Activated CD4-positive, alpha-beta T cell treated with anti-CD3 and anti-CD28 coated beads, Interleukin-10, Interleukin-2, amounts not matched to agents 100 ng/mL and 50 ng/mL, durations not matched to agents 16 hours and 8 hours (primary cell): ENCODE measurements at regions not wholly inside any gene's neighbourhood (a gene's known extent, or its start where the extent isn't known, plus 50 kb on each side); places are given as distances from the start of the nearest gene placed in this dataset.
"Not testable (repeated sequence)": the region's sequence is repeated elsewhere in the genome, so short reads cannot be mapped to it uniquely, and the experiment has no call there.

Experiments
- DNase-seq: peaks from one replicate; pipeline ENCODE4 v3.0.0-alpha.2; 2020

DNA sequence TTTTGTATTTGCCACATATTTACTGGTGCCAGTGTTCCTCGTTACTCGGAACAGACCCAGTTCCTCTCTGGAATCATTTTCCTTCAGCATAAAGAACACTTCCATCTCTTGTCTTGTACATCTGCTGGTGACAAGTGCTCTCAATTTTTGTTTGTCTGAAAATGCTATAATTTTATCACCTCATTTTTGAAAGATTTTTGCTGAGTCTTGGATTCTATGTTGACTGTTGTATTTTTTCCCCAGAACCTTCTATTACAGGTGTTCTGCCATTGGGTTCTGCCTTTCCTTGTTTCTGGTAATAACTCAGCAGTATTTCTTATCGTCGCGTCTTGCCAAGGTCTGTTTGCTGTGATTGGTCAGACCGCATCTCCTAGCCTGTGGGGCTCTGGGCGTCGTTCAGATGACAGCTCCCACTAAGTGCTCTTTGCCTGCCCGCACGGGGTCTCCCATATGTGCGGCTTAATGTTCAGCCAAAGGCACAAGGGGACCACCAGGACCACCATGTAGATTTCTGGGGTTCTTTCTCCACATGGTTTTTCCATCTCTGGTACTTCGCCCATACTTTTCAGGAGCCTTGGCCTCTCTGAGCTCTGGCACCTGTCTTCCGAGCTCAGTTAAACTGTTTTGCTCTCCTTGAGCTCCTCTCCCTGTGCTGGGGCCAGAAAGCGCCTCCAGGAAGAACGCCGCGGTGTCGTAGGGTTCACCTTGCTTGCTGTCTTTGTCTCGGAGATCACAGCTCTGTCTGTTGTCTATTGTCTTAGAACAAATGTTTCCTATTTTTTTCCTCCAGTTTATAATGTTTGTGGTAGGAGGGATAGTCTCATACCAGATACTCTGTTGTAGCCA lies 80.0 kb downstream of the METRNL start:
- no peak for DNase-seq

GRCh38 chr17:83160443-83161297 lies 81.3 kb downstream of the METRNL start:
- DNase-seq = no peak

GRCh38 chr17:83161298-83162034 lies 82.1 kb downstream of the METRNL start:
- DNase-seq = no peak

- DNase-seq = no peak
Measured at GRCh38 chr17:83162035-83162745, 82.8 kb downstream of the METRNL start.

DNA sequence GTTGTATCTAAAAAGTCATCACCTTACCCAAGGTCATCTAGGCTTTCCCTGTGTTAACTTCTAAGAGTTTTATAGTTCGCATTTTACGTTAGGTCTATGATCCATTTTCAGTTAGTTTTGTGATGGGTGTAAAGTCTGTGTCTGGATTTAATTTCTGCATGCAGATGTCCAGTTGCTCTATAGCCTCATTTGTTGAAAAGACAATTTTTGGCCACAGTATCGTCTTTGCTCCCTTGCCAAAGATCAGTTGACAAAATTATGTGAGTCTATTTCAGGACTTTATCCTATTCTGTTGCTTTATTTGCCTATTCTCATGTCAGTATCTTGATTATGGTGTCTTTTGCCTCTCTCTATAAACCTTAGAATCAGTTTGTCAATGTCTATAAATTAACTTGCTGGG lies 85.1 kb downstream of the METRNL start:
- DNase-seq = no peak

DNA sequence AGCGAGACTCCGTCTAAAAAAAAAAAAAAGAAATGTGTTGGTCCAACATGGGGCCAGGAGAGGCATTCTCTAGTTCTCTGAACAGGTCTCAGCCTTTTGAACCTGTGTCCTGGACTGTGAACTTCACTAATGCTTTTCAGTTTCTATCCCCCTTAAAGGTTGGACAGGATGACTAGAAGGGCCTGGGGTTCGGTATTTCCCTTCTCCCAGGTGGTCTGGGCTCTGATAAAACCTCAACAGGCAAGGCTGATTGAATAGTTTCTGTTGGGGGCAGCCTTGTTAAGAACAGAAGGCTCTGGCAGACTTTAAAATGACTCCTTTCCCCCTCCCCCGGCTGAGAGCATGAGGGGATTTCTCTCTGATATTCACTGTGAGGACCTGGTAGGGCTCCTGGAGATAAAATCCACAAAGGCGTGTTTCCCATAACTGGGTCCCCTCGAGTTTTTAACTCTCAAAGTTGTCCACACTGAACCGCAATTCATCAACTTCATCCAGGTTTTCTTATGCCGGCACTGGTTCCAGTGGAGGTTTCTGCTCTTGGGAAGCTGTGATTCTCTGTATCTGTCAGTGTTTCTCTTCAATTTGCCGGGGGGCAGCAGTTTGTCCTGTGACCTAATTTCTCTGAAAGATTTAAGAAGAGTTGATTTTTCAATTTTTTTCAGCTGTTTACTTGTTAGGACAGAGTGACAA lies 91.3 kb downstream of the METRNL start:
- DNase-seq = no peak

- DNase-seq = no peak
Measured at GRCh38 chr17:83171661-83172060, 92.3 kb downstream of the METRNL start.

GRCh38 chr17:83172099-83172498 lies 92.7 kb downstream of the METRNL start:
- DNase-seq = not testable (repeated sequence)

DNA sequence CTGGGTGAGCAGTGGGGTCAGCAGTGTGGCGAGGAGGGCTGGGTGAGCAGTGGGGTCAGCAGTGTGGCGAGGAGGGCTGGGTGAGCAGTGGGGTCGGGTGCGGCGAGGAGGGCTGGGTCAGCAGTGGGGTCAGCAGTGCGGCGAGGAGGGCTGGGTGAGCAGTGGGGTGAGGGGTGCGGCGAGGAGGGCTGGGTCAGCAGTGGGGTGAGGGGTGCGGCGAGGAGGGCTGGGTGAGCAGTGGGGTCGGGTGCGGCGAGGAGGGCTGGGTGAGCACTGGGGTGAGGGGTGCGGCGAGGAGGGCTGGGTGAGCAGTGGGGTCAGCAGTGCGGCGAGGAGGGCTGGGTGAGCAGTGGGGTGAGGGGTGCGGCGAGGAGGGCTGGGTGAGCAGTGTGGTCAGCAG lies 93.2 kb downstream of the METRNL start:
- not testable (repeated sequence) for DNase-seq

DNA sequence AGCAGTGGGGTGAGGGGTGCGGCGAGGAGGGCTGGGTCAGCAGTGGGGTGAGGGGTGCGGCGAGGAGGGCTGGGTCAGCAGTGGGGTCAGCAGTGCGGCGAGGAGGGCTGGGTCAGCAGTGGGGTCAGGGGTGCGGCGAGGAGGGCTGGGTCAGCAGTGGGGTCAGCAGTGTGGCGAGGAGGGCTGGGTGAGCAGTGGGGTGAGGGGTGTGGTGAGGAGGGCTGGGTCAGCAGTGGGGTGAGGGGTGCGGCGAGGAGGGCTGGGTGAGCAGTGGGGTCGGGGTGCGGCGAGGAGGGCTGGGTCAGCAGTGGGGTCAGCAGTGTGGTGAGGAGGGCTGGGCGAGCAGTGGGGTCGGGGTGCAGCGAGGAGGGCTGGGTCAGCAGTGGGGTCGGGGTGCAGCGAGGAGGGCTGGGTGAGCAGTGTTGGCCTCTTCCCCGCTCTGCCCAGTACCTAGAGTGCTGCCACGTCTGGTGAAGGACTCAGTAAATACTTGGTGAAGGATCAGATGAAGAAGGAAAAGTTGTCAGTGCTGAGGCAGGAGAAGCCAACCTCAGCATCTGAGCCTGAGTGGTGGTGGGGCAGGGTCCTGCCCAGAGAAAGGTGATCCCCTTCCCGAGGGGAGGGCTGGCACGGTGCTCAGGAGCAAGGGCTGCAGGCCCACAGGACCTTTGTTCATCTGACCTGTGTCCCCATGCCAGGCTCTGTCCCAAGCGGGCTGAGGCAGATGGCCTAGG lies 93.9 kb downstream of the METRNL start:
- not testable (repeated sequence) for DNase-seq

DNA sequence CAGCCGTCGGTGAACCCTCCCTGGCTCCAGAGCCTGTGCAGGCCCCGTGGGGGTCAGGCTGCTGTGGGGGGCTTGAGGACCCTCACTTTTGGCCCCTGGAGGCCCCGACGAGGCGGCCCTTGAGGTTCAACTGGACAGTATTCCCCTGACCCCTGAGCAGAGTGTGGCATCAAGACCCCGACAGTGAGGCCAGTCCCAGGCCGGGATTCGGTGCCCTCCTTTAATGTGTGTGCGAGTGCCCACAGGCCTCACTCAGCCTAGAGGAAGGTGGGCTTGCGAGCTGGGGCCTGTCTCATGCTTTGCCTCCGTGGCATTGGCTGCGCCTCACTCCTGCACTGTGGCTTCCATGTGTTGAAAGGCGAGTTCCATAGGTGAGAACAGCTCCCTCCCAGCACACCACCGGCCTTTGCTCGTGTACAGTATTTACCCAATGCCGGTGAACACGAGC lies 94.5 kb downstream of the METRNL start:
- no peak for DNase-seq

GRCh38 chr17:83174362-83175118 lies 95.1 kb downstream of the METRNL start:
- no peak for DNase-seq

DNA sequence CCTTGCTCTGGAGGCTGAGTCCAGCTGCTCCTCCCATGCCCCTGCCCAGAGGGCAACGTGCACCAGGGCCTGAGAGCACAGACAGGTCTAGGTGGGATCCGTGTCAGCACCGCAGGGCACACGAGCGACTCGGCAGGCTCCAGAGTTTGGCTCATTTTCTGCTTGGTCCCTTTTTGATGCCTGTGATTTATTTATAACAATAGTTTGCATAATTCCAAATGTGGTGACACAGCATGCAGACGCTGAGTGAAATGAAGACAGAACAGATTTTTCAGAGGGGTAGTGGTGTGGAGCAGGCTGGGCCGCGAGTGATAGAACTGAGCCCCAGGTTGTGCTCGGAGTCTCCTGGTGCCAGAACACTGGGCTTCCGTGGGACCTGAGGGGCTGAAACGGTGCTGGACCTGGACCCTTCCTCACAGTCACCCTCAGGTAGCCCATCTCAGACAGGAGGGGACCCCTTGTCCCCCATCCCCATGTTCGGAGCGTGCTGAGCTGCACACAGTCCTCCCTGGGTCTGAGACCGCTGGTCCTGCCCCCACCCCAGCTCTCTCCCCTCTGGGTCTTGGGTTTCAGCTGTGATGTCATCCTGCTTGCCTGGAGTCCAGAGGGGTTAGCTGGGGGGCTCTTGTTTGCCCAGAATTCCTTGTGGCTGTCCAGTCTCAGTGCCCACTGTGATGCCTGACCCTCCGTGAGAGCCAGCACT lies 95.9 kb downstream of the METRNL start:
- no peak for DNase-seq

GRCh38 chr17:83175822-83176622 lies 96.6 kb downstream of the METRNL start:
- no peak for DNase-seq

DNA sequence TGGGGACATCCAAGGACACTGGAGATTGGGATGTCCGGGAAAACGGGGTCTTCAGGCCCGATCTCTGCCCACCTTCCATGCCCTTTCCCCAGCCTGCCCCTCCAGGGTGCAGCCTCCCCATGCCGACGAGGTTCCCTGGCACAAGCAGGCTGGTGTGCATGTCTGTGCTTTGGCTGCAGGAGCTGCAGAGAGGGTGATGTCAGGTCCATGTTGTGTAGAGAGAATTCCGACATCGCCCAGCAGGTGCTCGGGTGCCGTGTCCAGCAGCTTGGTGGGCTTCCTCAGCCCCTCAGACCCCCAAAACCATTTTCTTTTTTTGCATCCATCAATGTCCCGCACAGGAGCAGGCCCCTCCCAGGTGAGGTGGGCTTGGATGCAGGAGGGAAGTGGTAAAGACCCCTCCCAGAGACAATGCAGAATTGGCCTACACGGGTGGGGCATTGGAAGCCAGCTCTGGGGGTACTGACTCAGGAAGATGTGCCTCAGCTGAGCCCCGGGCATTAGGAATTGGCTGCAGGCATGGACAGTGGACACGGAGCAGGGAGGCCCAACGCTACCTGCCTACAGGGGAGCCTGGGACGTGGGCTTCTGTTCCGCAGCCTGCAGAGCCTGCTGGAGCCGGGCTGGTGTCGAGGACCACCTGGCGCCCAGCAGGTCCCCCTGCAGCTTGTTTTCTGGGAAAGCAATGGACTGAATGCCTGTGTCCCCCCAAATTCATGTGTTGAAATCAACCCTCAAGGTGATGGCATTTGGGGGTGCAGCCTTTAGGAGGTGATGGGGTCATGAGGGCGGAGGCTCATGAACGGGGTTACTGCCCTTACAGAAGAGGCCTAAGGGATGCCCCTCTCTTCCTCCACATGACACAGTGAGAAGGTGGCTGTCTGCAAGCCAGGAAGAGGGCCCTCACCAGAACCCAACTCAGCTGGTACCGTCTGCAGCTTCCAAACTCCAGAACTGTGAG lies 97.5 kb downstream of the METRNL start:
- DNase-seq = no peak

- no peak for DNase-seq
Measured at GRCh38 chr17:83177611-83178532, 98.5 kb downstream of the METRNL start.
